GM18870 (cell line): ENCODE measurements at regions not wholly inside any gene's neighbourhood (a gene's known extent, or its start where the extent isn't known, plus 50 kb on each side); places are given as distances from the start of the nearest gene placed in this dataset.
"Not testable (repeated sequence)": the region's sequence is repeated elsewhere in the genome, so short reads cannot be mapped to it uniquely, and the experiment has no call there.

Source experiments
- ATAC-seq: cut with Tn5 transposase; IDR thresholded peaks from one replicate; pipeline ENCODE4 v1.9.1; 2021; ENCODE audit warnings: moderate library complexity; ENCODE audit not compliant: unreplicated experiment

DNA sequence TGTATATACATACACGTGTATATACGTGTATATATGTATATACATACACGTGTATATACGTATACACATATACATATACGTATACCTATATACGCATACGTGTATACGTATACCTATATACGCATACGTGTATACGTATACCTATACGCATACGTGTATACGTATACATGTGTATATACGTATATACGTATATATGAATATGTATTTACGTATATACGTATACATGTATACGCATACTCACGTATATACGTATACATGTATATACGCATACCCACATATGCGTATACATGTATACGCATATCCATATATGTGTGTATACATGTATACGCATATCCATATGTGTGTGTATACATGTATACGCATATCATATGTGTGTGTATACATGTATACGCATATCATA, 487.8 kb upstream of the TMEFF2 start:
- not testable (repeated sequence) for ATAC-seq

DNA sequence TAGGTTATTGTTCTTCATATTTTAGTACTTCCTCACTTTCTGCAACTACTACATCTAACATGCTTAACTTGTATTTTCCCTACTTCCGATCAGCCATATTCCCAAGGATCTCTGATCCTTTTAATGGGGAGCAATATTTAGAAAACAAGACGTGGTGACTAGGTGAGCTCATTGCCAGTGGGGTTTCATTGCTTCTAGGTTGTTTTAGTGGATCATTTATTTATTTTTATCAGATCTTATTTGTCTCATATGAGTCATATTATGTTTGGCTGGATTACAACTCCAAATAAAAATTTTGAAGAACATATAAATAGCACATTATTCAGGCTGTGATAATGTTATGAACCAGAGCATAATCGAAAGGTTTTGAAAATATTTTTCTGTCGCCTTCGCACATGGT, 480.9 kb upstream of the TMEFF2 start:
- no peak for ATAC-seq

DNA sequence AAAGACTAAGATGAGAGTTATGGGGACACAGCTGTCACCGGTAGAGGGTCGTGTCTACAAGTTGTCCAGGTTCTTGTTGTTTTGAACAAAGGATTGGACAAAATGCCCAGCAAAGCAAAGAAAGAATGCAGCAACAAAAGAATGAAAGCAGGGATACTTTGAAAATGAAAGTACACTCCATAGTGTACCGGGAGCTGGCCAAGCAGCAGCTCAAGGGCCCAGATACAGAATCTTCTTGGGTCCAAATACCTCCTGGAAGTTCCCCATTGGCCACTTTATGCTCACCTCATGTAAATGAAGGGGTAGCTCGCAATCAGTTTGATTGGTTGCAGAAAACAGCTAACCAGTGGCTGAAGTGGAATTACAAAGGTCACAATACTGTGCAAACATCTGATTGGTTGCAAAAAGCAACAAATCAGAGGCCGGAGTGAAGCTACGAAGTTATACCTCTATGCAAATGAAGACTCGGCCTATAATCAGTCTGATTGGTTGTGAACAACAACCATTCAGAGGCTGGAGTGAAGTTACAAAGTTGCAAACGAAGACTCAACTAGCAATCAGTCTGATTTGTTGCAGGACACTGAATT, 474.9 kb upstream of the TMEFF2 start:
- ATAC-seq = no peak

DNA sequence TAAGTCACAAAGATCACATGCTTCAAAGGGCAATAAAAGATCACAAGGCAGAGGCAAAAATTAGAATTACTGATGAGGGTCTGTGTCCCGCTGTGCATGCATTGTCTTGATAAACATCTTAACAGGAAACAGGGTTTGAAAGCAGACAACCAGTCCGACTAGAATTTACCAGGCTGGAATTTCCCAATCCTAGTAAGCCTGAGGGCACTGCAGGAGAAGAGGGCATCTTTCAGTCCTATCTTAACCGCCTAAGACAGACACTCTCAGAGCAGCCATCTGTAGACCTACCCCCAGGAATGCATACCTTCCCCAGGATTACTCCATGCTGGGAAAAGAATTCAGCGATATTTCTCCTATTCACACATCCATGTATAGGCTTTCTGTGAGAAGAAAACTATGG, 465.8 kb upstream of the TMEFF2 start:
- not testable (repeated sequence) for ATAC-seq

DNA sequence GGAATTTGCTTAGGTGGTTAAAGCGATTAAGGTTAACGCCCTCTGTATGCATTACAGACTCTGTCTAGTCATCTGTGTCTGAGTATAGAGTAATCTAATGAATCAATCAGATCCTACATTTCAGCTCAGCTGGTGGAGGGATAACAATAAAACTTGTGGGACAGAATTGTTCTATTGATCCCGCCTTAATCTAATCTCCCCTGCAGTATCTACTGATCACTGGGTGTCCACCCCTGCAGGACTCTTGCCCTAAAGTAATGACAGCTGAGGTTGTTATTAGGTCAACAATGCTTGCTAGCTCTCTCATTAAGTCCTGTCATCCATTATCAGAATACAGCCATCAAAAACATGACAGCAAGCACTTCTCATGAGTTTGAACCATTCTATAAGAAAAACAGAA, 462.6 kb upstream of the TMEFF2 start:
- ATAC-seq = no peak

DNA sequence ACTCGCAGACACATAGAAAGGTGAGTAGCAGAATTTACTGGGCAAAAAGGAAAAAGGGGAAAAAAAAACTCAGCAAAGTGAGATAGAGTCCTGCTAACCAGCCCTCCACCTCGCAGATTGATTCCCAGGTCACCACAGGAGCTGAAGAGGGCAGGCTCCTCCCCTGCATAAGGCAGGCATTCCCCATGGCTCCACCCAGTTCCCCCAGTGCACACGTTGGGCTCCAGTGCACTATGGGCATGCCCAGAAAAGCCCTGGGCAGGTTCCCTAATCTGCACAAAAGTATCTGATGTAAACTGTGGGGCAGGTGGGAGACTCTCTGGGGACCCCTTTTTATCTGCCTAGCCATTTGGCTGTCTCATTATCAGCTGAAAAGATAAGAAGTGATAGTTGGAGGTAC, 461.2 kb upstream of the TMEFF2 start:
- ATAC-seq = no peak

DNA sequence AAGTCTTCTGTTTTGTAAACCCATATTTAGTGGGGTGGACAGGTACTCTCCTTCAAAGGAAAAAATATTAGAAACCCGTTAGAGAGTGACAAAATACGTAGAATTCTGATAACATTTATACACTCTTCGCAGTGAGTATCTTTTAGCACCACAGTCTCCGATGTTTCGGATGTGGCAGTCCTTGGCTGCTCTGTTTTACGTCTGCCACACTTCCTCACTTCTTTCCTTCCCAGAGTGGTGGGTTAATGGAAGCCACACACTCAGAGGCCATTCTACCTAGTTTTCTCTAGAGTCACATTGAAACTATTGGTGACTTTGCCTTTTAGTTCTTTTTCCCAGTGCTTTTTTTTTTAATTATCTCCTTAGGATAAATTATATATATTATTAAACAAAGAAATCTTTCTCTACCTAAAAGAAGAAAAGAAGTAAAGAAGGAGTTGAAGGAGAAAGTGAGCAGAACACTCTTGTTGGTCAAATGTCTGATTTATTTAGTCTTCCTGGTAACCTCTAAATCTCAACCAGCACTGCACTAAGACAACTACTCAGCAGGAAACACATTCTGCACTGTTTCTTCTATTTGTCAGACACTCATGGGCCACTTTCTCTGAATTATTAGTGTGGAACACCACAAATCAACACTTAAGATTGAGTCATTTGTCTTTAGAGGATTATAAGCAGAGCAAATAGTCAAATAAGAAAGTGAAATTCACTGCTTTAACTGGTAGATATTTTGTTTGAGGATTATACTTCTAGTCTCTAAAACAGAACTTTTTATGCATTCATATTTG, 451.3 kb upstream of the TMEFF2 start:
- ATAC-seq = no peak

DNA sequence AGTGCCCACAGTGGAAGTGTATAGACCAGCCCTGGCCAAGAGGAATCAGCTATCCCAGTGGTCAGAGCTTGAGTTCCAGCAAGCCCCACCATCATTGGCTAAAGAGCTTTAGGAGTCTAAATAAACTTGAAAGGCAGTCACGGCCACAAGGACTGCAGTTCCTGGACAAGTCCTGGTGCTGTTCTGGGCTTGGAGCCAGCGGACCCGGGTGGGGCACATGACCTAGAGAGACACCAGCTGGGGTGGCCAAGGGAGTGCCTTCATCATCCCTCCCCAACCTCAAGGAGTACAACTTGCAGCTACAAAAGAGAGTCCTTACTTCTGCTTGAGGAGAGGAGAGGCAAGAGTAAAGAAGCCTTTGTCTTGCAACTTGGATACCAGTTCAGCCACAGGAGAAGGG, 439.8 kb upstream of the TMEFF2 start:
- ATAC-seq = no peak

DNA sequence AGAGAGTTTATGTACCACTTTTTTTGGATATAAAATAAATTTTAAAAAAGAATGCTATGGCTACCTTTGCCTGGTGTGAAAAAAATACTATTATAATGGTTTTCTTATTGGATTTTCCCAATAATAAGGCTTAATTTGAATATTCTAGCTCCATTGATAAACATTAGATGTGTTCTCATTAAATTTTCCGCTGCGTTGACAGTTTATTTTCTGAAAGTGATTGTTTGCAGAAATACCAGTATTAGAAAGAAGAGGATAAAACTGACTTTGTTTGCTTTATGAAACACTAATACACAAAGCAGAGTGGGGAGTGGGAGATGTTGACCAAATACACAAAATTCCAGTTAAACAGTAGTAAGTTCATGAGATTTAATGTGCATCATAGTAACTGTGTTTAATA, 433.3 kb upstream of the TMEFF2 start:
- no peak for ATAC-seq

DNA sequence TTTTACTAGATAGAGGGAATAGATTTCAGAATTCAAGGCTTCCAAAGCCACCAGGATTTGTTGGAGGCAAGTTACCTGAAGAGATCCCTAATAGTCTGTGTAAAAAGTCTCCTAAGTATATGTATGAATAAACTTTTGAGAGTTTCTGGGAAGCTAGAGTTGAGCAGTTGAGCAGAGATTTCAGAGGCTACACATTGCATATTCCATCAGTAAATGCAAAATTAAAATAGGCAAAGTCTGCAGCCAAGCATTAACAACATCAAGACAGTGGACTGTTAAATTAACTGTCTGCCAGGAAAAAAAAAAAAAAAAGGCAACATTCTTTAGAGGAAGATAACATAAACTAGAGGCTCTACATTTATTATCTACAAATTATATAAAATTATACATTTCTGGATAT, 420.4 kb upstream of the TMEFF2 start:
- no peak for ATAC-seq

DNA sequence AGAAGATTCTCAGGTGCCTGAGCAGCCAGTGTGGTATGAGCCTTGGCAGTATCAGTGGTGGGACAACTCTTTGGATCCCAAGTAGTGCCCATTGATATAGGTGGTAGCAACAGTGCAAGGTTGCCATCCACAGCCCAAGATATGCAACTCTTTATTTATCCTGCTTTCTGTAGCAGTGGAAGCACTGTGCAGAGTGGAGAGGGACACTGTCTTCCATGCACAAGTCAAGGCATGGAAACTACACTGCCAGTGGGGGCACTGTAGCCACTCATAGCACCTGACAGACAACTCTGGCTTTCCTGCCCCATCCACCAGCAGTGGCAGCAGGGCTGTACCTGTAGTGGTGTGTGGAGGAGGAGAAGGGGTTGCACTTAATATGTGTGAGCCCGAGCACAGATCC, 409.6 kb upstream of the TMEFF2 start:
- ATAC-seq = no peak

DNA sequence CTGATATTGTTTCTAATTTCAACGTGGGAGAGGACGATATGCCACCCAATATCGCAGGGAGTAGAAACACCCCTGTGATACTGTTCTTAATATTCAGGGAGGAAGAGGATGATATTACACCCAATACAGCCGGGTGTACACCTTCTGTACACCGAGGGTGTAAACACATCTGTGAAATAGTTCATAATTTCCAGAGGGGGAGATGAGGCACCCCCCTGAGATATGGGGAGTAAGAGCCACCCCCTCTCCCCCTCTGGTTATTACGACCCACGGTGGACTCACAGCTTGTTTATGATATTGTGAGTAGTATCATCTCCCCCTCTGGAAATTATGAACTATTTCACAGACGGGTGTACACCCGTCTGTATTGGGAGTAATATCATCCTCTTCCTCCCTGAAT, 403.9 kb upstream of the TMEFF2 start:
- ATAC-seq = not testable (repeated sequence)

DNA sequence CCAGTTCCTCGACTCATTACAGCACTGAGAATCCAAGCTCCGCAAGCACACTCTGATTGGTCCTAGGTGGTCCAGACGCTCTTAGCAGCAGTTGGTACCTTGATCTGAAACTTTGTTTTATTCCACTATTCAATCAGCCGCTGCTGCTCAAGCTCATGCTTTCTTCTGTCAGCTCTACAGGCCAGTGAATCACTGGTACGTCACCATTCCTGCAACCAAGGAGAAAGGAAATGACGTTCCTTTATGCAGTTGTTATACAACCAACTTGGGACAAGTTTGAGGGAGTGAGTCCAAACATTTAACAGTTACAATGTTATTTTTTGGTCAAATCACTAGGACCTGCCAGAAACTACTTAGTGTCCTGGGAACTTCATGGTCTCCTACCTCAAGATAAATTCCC, 398.8 kb upstream of the TMEFF2 start:
- ATAC-seq = no peak

DNA sequence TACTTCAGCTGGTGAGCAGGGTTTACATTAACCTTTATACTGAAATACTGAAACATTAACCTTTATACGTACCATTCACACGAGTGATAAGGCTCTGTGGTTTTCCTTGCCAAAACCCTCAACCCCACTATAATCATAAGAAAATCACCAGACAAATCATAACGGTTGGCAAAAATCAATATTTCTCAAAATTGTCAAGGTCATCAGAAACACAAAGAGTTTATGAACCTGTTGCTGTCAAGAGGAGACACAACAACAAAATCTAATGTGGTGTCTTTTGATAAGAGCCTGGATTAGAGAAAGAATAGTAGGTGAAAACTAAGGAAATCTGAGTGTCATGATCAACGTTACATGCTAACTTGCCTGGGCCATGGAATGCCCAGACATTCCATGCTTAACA, 396.9 kb upstream of the TMEFF2 start:
- ATAC-seq = no peak

DNA sequence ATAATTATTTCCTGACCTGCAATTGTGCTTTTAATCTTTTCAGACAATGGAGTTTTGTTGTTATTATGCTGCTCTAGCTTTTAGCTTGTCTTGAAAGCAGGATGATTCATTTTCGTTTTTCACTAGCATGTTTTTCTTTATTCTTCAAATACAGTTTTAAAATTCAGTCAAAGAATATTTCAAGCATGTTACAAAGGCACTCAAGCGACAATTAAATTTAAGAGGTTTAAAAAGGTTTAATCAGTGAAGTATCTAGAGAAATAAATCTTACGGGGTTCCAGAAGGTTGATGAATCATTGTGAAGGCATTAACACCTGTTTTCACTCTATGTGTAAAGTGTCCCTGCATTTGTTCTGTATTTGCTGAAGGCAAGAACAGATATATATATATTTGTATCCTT, 390.7 kb upstream of the TMEFF2 start:
- no peak for ATAC-seq

DNA sequence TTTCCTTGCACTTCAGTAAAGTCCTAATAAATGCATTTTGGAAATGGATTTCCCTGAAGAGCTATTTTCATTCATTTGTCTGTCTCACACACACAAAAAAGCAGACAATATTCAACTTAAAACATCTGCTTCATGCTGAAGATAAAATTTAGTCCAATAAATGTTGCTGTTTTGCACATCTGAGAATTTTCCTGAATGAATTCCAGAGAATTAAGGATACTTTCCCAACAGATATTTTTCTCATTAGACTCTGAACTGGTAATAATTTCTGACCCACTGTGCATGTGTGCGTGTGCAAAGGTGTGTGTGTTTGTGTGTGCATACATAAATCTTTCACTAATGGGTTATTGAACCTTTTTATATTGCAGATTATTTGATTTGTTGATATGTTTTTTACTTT, 390.2 kb upstream of the TMEFF2 start:
- no peak for ATAC-seq

DNA sequence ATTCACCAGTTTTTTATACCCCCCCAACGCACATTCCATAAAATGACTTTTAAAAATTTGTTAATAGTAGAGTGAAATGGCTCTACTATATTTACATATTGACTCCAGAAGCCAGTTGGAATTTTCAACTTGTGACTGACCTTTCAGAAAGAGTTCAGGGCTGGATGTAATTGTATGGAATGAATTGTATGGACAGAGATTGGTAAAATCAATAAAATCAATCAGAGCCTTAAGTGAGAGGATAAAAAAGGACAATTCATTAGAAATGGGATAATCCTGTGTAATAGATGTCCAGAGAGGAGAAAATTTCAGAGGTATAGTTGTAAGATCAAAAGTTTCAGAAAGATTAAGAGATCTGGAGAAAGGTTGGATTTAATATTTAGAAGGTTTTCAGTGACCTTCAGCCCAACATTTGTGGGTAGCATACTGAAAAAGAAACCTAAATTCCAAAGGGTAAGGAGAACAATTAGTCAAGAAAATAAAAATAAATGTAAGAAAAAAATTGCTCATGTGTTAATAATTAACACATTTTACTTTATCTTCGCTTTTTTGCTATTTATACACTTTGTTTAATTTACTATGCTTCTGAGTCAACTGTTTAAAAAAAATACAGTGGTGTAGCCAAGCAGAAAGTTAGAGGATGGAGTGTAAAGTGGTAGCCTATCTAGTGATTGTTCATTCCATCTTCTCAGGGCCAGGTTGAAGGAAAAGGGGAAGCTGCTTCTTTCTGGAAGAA, 385.4 kb upstream of the TMEFF2 start:
- ATAC-seq = no peak

DNA sequence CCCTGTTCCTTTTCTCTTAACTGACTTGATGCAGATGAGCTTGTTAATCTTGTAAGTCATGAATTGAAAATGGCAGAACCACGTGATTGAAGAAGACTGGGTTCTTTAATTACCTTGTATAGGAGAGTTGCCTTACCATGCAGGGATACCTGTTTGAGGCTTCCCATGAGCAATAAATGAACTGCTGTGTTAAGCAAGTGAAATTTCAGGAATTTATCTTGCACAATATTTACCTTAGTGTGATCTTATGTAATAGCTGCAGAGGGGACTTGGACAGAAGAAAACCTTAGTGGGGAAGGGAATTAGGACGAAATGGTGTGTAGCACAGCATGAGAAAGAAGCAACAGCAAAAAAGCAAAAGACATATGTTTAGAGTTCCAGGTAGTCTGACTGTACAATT, 384.0 kb upstream of the TMEFF2 start:
- ATAC-seq = no peak

DNA sequence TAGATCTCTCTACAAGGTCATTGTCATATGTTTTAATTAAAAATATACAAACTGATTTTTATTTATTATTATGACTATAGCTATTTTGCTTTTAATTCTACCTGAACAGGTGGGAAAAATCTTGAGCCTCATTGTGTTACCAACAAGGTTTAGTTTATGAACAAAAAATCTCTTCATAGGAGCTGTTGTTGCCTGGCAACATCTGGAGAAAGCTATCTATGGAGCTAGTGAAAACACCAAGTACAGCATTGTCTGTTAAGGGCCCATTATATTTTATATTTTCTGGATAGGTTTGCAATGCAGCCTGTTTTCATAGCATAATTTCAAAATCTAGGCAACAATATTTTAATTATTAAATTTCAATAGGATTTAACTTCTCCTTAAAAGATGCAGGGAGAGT, 383.0 kb upstream of the TMEFF2 start:
- no peak for ATAC-seq

DNA sequence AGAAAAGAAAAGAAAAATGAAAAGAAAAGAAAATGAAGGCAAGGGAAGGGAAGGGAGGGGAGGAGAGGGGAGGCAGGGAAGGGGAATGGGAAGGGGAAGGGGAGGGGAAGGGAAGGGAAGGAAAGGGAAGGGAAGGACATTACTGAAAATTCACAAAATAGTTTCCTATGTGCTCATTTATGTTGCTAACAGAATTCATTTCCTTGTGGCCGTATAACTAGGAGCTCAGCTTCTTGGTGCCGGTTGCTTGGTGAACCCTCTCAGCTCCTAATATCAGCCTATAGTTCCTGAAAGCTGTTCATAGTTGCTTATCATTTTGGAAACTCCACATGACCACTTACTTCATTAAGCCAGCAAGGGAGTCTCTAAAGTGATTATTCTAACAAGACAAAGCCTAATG, 379.8 kb upstream of the TMEFF2 start:
- no peak for ATAC-seq

DNA sequence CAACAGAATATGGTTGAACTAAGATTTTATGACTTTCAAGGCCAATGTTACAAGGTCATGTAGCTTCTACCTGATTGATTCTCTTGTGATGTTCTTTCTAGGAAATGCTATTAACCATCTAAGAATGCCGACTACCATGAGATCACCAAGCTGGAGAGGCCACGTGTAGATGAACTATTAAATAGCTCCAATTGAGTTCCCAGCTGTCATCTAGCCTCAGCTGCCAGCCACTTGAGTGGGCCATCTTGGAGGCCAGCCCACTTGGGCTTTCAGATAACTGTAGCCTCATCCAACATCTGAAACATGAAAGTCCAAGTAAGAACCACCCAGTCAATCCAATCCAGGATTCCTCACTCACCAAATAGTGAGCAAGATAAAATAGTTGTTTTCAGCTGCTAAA, 376.9 kb upstream of the TMEFF2 start:
- ATAC-seq = no peak

DNA sequence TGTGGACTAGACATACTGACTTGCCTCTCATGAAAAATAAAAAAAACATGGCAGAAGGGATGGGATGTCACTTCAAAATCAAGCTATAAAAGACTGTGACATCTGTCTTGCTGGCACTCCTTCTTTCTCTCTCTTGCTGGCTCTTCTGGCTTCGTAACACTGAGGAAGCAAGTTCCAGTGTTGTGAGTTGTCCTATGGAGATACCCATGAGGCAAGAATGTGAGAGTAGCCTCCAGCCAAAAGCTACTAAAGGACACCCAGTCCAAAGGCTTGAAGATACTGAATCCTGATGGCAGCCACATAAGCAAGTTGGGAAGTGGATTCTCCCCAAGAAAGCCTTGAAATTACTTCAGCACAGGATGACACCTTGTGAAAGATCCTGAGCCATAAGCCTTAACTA, 376.1 kb upstream of the TMEFF2 start:
- ATAC-seq = no peak
